Inferior parietal cortex (tissue), 1 donor: ENCODE measurements at regions not wholly inside any gene's neighbourhood (a gene's known extent, or its start where the extent isn't known, plus 50 kb on each side); places are given as distances from the start of the nearest gene placed in this dataset.
"Not testable (repeated sequence)": the region's sequence is repeated elsewhere in the genome, so short reads cannot be mapped to it uniquely, and the experiment has no call there.

ENCODE experiments used
- DNase-seq: peaks from one replicate; pipeline ENCODE4 v3.0.0-alpha.2; 2016; ENCODE audit errors: extremely low spot score

- no peak for DNase-seq
Measured at GRCh38 chr1:5734414-5734813, 257.8 kb downstream of the NPHP4 start.

GRCh38 chr1:5733596-5733995 is 258.6 kb downstream of the NPHP4 start:
- no peak for DNase-seq

- no peak for DNase-seq
Measured at GRCh38 chr1:5731110-5731423, 261.2 kb downstream of the NPHP4 start.

GRCh38 chr1:5730272-5731109 is 261.7 kb downstream of the NPHP4 start:
- no peak for DNase-seq

- no peak for DNase-seq
Measured at GRCh38 chr1:5729636-5730145, 262.5 kb downstream of the NPHP4 start.

DNA sequence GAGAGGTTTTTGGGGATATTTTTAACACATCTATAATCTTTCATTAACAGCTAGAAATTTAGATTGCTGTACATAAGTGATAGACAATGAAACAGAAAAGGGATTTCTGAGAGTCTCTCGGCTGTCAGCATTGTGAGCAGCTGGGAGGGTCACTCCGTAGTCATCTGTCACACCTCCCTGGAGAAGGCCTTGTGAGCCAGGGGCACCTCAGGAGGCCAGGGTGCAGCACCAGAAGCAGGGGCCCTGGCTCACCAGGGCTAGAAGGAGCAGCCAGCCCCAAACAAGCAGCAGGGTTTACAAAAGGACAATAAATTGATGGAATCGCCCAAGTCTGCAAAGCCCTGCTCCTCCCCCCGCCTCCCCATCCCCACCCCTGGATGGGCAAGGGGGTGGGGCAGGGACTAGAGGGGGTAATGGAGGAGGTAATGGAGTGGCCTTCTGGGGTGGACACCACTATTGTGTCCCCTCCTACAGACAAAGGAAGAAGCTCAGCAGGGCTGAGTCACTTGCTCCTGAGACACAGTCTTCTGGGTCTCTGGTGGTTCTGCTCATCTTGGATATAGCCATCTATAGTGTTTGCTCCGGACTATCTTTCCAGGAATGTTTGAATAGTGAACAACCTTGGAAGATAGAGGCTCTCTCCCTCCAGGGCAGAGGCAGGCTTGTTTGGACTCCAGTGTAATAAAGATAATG is 263.4 kb downstream of the NPHP4 start:
- no peak for DNase-seq

DNA sequence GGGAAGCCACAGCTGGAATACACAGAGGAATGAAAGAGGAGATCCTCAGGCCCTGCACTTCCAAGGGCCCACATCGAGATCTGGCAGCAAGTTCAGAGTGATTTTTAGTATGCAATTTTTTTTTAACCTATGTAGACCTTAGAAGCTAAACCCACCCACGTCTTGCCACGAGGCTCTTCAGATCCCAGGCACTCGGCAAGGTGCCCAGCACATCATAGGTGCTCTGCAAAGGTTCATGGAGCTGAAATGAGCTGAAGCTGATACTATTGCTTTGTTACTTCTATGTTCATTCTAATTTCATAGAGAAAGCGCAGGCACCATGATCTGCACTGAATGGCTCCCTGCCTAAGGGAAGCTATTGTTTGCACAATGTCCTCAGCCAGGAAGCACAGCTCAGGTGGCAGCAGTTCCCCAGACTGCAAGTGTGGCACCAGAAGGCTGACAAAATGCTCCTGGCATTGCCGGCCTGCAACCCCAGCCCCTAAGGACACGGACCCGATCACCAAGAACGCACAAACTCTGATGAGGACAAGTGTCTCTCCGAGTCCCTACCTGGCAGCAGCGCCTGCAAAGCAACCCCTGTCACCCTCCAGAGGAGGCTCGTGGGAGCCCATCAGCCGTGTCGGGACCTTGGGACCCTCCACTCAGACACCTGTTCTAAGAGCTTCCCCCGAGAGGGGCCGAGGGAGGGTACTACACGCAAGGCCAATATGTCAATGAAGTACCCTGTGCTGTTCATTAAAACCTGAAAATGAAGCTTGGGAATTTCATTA is 264.2 kb downstream of the NPHP4 start:
- no peak for DNase-seq

- no peak for DNase-seq
Measured at GRCh38 chr1:5727191-5727590, 265.0 kb downstream of the NPHP4 start.

DNA sequence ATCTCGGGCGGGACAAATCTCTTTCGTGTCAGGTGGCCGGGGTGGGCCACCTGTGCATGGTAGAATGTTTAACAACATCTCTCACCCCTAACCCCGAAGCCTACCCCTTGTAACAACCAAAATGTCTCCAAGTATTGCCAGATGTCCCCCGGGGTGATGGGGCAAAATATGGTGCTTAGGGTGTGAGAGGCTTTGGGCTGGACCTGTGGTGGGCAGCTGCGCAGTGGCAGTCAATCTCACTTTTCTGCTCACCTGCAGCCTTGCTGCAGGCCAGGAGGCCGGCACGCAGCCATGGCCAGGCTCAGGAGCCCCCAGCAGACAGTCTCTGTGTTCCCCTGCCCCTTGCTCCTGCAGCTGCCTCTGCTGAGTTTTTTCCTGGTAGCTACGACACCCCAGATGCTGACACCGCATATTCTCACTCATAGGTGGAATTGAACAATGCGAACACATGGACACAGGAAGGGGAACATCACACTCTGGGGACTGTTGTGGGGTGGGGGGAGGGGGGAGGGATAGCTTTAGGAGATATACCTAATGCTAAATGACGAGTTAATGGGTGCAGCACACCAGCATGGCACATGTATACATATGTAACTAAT is 265.5 kb downstream of the NPHP4 start:
- DNase-seq, result not testable (repeated sequence)

DNA sequence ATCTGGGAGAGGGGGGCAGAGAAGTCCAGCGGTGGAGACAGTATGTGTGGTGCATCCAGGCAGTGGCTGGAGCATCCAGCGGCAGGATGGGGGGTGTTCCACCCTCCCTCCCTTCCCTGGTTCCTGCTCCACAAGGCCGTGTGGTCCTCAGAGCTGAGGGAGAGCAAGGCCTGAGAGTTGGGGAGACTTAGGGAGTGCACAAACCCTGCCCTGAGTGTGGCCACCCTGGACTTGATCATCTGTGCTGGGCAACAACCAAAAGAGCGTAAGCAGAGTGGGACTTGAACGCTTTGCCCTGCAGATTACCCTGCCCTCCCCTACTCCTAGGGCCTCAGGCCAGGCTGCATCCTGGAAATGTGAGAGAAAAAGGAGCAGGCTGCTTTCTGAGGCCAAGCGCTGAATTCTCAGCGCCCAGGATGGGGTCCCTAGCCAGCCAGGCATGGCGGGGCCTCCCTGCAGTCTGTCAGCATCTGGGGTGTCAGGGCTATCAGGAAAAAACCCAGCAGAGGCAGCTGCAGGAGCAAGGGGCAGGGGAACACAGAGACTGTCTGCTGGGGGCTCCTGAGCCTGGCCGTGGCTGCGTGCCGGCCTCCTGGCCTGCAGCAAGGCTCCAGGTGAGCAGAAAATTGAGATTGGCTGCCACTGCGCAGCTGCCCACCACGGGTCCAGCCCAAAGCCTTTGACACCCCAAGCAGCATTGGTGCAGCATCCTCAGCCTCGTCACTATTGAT is 266.2 kb downstream of the NPHP4 start:
- DNase-seq, result no peak

GRCh38 chr1:5725406-5725805 is 266.8 kb downstream of the NPHP4 start:
- DNase-seq, result no peak

DNA sequence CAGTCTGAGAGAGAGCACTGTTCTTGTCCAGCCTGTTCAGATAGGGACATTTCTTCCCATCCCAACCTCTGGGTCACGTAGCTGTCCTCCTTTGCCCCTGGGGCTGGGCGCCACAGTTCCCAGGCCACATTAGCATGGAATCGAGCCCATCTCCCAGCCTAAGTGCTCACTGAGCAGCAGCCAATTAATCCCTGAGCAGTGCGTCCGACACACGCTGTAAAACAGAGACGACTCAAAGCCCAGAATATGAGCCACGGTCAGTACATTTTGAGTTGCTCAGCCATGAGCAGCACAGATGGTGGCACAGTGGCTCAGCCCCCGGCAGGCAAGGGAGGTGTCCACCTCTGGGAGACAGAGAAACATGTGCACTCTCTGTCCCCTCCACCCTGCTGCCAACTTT is 267.4 kb downstream of the NPHP4 start:
- no peak for DNase-seq

DNA sequence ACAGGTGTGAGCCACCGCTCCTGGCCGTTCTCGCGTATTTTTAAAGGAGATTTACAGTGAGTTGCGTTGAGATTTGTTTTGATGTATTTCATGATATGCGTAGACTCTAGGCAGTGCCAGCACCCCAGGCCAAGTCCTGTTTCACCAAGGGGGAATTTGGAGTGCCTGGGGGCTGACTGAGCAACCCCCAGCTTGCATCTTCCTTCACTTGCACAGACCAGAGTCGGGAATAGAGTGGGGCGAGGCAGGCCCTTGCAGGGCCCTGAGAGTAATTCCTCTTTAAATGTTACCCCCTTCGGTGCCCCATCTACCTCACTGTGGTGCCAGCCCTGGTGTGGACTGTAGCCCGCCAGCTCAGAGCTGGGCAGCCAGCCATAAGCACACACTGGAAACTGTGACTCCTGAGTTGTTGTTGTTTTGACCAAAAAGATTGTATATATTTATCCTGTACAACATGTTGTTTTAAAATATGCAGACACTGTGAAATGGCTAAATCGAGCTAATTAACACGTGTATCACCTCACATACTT is 269.5 kb downstream of the NPHP4 start:
- DNase-seq, result no peak

GRCh38 chr1:5721634-5722215 is 270.5 kb downstream of the NPHP4 start:
- no peak for DNase-seq

DNA sequence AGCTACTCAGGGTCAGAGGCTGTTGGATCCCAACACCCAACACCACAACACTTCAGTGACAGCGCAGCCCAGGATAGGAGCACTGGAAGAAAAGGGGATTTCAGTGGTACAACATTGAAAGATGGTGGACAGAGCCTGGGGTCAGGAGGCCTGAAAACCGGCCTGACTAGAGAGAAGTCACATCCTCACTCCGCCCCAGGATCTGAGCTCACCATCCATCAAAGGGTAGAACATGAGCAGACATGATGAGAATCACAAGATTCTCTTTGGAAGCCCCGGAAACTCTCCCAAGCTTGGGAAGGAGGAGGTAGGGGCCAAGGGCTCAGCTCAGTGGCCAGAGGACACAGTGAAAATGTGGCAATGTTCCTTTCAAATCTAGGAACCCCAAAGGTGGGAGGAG is 271.3 kb downstream of the NPHP4 start:
- no peak for DNase-seq

DNA sequence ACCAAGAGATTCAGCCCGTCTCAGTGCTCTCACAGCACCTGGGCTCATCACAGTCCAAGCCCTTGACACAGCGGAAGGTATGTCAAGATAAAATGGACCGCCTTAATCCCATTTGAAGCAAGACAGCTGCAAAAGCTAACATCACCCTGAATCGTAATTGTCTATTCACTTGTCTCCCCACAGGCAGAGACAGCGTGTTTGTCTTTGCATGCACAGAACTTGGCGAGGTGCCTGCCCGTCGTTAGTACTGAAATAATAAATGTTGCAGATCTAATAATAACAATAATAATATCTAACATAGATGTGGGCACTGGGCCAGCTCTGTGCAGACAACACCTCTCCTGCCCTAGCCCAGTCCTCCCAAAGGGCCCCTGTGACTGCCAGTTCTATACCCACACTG is 271.7 kb downstream of the NPHP4 start:
- DNase-seq, result no peak

DNA sequence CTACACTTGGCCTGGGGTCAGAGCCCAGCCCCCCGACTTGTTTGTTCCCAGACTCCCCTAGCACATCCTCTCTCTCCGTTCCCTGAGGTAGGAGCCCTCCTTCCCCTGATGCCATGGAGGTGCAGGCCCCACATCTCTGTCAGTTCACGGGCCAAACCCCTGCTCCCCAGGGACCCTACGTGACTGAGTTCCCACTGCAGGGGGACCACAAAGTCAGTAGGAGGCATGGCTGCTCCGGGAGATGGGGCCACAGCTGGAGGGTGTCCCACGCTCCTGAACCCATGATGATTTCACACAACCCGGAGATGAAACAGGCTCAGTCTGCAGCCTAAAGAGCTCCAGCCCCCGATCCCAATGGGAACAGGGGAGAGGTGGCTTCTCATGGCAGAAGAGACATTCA is 272.2 kb downstream of the NPHP4 start:
- DNase-seq, result no peak

DNA sequence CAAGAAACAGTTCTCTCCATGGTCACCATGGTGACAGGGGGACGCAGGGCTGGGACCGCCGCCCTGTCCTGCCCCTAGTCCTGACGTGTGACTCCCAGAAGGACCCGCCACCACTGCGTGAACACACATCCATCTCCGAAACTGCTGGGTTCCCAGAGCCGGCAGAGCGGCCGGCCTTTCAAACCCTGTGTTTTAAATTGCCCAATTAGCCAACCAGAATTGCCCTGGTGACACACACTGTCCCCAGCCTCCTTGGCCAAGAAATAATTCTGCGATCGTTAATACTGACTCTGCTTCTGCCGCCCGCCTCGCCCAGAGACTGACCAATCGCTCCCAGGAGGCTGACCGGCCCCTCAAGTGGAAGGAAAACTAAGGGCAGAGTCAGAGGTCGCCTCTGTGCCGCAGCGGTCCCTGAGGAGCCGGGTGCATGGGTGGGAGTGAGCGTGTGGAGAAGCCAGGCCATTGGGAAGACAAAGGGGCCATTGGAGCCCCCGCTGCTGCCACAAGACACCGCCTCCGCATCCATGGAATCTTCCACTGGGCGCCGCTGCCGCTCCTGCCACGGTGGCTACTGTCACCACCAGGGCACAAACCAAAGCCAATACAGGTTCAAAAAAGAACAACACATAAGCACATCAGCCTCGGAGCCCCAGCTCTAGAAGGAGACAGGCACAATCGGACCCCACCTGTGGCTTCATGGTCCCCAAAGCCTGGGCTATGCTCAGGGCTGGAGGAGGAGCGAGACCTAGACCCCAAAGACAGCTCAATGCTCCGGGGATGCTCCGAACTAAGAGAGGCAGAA is 273.2 kb downstream of the NPHP4 start:
- DNase-seq, result no peak

- no peak for DNase-seq
Measured at GRCh38 chr1:5717031-5717682, 275.1 kb downstream of the NPHP4 start.
